NCI-H460 (cell line): ENCODE measurements at regions not wholly inside any gene's neighbourhood (a gene's known extent, or its start where the extent isn't known, plus 50 kb on each side); places are given as distances from the start of the nearest gene placed in this dataset.
A peak's percentile ranks its signal among the peaks of the same experiment; 100 is the strongest.
"Not testable (repeated sequence)": the region's sequence is repeated elsewhere in the genome, so short reads cannot be mapped to it uniquely, and the experiment has no call there.

ENCODE experiments used
- DNase-seq: peaks from one replicate; pipeline ENCODE4 v3.0.0-alpha.2; 2016; ENCODE audit warnings: low read depth; ENCODE audit errors: extremely low read depth

GRCh38 chr4:83932750-83933391, 397.0 kb downstream of the GPAT3 start:
- DNase-seq, result no peak

DNA sequence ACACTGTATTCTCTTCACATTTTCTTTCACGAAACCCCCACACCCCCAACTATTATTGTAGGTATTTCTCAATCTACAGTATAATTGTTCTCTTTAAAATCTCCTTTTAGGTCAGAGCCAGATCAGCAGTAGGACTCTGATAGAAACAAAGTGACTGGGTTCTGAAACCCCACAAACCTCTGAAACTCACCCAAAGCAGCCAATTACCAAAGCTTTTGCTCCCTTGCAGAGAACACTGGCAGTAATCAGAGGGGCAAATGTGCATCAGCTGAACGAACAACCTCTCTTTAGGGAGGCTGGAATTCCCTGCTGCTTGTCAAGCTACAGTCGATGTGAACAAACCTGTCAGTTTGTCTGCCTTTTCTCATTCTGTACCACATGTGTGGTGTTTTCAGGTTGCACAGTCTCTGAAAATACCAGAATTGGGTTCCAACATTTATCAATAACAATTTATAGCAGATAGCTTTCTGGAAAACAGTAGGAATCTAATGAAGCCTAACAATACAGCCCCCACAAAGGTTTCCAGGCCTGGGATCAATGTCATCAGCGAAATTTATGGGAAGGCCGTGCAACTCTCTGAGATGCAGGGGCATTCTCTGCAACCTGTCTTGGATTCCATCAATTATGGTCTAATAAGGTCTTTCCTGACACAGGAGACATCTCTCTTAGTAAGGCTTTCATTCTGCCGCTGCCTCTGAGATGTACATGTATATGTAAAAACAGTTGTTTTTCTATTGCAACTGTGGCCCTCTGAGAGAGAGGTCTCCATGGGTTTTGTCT, 395.9 kb downstream of the GPAT3 start:
- DNase-seq, result no peak

DNA sequence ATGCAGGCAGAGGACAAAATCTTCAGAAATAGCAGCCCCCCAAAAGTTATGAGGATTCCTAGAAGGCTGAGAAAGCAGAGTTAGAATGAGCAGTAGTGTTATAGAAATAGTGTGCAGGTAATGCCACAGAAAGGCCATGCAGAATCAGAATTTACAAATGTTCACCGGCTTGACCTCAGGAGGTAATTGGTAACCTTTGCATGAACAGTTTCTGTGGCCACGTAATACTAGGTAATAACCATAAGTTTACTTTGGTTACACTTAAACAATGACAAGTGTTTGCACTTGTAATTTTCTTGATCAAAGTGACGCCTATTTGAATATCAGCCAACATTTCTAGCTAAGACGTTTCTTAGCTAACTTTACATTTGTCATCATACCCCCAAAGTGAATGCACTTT, 393.6 kb downstream of the GPAT3 start:
- no peak for DNase-seq

GRCh38 chr4:83926950-83927349, 391.0 kb downstream of the GPAT3 start:
- no peak for DNase-seq

DNA sequence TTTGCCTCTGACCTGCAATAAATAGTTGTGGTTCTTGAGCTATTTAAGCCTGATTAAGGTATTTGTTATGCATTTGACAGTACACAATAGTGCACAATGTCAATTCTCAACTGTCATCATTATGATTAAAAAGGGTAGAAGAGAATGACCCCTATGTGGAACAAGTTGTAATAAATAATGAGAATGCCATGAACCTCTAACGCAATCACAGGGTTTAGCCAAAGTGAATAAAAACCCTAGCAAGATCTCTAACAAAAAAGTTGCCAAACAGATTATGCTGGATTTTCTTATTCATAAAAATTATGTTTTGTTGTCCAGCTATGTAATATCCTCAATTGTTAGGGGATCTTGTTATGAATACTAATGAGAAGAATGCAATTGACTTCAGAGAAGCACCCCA, 387.4 kb downstream of the GPAT3 start:
- DNase-seq, result no peak

DNA sequence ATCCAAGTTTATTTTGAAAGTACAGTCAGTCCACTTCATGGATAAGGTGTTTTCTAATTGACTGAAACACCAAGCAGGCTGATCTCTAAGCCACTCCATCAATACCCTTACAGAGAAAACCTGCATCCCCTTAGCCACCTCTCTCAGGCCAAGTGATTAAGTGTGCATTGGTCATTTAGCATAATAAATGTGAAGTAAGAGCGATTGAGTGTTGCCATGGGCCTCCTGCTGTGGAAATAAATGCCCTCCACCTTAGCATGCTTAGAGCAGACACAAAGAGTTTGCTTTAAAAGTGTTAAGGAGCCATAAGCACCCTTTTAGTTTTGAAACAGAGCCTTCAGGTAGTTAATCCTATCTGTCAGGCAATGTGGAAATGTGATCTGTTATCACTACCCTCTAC, 386.5 kb downstream of the GPAT3 start:
- DNase-seq, result no peak

DNA sequence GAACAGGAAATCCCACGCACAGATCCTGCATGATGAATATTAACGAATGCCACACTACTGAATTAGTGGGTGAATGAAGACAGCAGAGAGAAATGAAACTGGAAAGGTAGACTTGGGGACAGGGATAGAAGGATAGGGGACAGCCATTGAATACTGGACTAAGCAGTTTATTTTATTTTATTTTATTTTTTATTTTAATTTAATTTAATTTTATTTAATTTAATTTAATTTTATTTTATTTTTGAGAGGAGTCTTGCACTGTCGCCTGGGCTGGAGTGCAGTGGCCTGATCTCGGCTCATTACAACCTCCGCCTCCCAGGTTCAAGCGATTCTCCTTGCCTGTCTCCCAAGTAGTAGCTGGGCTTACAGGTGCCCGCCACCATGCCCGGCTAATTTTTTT, 385.2 kb downstream of the GPAT3 start:
- no peak for DNase-seq

- DNase-seq, result no peak
Measured at GRCh38 chr4:83920375-83920774, 384.5 kb downstream of the GPAT3 start.

DNA sequence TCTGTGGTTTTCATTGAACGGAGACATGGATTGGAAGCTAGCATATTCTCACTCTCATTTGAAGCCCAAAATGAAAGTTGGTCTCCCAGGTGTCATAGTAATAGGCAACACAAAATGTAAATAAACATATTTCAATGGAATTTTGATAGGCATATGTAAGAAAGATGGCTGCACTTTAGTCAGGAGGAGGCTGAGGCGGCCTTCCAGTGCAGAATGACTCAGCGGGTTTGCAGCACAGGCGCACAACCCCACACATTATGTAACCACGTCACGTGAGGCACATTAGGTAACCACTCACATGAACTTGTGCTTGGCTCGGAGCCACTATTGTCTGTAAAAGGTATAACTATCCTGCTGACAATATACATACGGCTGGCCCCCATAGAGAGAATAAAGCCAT, 381.7 kb downstream of the GPAT3 start:
- DNase-seq, result no peak

DNA sequence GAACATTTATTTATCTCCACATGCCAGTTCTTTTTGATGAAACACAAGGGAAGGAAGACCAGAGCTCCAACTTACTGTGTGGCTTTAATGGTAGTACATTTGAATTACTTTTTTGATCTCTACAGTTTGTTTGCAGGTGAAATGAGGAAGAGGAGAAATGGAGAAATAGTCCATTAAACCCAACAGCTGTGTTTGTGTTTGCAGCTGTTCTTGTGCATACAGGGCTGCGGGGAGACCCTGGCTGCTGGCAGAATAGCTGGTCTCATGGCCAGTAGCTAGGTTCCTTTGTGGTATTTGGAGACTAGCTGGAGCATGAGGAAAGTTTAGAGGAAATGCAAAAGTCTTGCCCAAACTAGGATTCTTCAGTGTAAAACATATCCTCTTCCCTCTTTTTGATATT, 374.8 kb downstream of the GPAT3 start:
- DNase-seq, result no peak

DNA sequence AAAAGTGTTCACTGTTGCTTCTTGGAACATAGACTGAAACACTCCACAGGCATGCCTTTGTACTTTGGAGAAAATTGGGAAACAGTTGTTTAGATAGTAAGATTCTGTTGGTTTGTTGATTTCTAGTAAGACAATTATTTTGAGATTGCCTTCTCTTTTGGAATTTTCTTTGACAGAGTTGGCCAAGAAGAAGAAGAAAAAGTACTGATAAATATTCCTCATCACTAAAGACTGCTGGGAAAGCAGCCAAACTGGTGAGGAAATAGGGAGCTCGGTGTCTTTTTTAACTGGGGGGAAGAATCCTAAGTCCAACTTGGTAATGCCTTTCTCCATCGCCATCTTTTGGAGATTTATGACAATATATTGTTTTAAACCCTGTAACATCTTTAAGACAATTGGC, 370.7 kb downstream of the GPAT3 start:
- no peak for DNase-seq

GRCh38 chr4:83905952-83906351, 370.0 kb downstream of the GPAT3 start:
- DNase-seq, result peak; percentile 5

- not testable (repeated sequence) for DNase-seq
Measured at GRCh38 chr4:83903740-83904139, 367.8 kb downstream of the GPAT3 start.

- DNase-seq, result no peak
Measured at GRCh38 chr4:83894831-83895230, 358.9 kb downstream of the GPAT3 start.

DNA sequence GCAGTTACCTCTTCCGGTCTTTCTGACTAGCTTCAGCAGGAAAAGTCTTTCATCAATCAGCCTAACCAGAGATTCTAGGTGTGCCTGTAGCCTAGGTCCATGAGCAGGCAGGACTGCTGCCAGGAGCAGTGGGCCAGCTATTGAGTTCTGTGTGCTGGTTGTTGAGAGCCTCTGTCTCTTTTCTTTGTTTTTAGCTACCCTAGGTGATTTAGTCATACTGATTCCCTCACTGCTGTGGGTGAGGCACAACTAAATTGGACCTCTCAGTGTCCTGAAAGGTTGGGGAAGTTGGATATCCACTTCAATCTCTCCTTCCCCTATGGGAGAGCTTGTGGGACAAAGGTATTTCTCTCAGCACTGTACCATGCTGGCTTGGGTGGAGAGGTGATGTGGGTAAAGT, 354.9 kb downstream of the GPAT3 start:
- DNase-seq, result no peak

DNA sequence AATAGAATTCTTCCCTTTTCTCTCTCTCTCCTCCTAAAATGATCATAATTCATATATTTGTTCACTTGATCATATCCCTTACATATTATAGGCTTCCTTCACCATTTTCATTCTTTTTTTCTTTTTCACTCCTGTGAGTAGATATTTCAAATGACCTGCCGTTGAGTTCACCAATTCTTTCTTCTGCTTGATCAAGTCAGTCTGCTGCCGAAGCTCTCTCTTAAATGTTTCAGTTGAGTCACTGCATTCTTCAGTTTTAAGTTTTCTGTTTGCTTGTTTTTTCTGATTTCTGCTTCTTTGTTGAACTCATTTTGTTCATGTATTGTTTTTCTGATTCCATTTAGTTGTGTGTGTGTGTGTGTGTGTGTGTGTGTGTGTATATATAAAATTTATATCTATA, 354.3 kb downstream of the GPAT3 start:
- DNase-seq, result no peak

DNA sequence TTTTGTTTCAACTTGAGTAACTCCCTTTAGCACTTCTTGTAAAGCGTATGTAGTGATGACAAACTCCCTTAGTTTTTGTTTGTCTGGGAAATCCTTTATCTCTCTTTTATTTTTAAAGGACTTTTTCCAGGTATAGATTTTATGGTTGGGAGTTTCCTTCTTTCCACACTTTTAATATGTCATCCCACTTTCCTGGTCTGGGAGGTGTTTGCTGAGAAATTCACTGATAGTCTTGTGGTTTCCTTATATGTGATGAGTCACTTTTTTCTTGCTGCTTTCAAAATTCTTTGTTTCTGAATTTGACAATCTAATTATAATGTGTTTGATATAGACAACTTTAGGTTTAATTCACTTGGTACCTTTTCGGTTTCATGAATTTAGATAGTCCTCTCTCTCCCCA, 353.9 kb downstream of the GPAT3 start:
- no peak for DNase-seq

GRCh38 chr4:83885256-83886182, 349.6 kb downstream of the GPAT3 start:
- DNase-seq, result no peak

GRCh38 chr4:83876047-83876446, 340.1 kb downstream of the GPAT3 start:
- DNase-seq, result no peak

DNA sequence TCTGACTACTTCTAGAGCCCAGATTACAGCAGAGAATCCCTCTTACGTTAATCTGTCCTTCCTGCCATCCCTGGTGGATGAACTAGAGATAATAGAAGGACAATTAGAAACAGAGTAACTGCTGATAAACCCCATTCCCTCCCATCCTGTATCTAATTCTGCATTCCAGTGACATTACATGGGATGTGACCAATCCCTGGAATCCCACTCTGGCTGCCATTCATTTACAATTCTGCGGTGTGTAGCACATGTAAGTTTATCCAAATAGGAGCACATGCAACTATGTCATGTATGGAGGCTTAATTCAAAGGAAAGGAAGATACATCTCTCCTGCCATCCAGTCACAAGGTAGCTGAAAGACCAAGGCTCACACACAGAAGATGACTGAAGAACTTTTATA, 339.5 kb downstream of the GPAT3 start:
- DNase-seq, result no peak

GRCh38 chr4:83873996-83874395, 338.1 kb downstream of the GPAT3 start:
- DNase-seq, result no peak
